ENCODE measurements at regions not wholly inside any gene's neighbourhood (a gene's known extent, or its start where the extent isn't known, plus 50 kb on each side); places are given as distances from the start of the nearest gene placed in this dataset.
"Not testable (repeated sequence)": the region's sequence is repeated elsewhere in the genome, so short reads cannot be mapped to it uniquely, and the experiment has no call there.

GRCh38 chr3:117011687-117012250 lies 302.2 kb downstream of the TUSC7 start:
- DNase-seq, result no peak

GRCh38 chr3:117016378-117016777 lies 306.8 kb downstream of the TUSC7 start:
- no peak for DNase-seq

- no peak for DNase-seq
These were observed 307.7 kb downstream of the TUSC7 start for GRCh38 chr3:117017135-117017894.

DNA sequence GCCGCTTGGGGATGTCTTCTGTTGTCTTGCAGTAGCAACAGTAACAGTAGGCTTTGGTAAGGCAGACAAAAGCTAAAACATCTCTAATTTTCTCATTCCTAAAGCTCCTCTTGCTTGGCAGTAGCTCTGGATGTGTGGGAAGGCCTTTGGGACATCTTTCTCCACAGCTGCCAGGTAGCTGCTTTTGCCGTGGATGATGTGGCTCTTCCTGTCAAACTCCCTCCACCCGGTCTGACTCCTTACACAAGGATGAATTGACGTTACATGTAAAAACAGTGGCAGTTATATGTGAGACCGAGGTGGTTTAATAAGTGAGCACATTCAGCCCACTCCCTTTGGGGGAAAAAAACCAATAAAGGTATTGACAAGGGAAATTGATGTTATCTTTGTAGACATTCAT lies 309.1 kb downstream of the TUSC7 start:
- DNase-seq, result no peak

GRCh38 chr3:117019082-117019713 lies 309.6 kb downstream of the TUSC7 start:
- peak; percentile 17 for DNase-seq

GRCh38 chr3:117026401-117026800 lies 316.8 kb downstream of the TUSC7 start:
- DNase-seq, result no peak

- DNase-seq, result no peak
These were observed 326.2 kb downstream of the TUSC7 start for GRCh38 chr3:117035745-117036144.

- no peak for DNase-seq
These were observed 326.8 kb downstream of the TUSC7 start for GRCh38 chr3:117036259-117036799.

DNA sequence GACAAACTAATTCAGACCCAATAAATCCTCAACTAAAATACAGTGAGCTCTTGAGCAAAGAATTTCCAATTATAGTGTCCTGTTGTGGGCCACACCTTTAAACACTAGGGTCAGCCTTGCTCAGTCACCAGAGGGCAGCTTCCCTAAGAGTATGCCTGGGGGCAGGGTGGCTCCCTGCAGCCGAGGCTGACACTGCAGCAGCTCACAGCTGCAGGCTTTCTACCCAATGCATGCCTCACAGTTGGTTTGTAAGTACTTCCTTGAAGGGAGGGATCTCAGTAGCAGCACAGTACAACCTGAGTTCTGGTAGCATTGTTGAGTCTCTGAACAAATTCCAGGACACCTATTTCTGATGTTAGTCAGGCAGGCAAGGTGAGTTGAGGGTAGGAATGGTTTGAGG lies 335.6 kb downstream of the TUSC7 start:
- no peak for DNase-seq

GRCh38 chr3:117047951-117048705 lies 338.5 kb downstream of the TUSC7 start:
- DNase-seq, result no peak

DNA sequence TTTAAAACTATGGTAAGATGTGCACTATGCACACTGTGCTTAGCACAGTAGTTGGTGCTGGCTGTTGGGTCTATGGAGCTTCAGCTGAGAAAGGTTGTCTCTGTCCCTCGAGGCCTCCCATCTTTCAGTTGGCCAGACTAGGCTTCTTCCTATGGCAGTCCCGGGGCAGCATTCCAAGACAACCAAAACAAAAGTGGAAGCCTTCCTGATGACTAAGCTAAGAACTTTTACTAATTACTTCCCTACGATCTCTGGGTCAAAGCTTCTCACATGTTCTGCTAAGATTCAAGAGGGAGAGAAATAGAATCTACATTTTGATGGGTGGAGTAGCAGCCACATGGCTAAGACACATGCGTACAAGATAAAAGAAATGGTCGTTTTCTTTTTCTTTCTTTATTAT lies 342.8 kb downstream of the TUSC7 start:
- DNase-seq, result no peak

GRCh38 chr3:117054556-117054955 lies 345.0 kb downstream of the TUSC7 start:
- DNase-seq, result no peak

- not testable (repeated sequence) for DNase-seq
These were observed 347.4 kb downstream of the TUSC7 start for GRCh38 chr3:117056946-117057345.

GRCh38 chr3:117059067-117059955 lies 349.7 kb downstream of the TUSC7 start:
- DNase-seq, result no peak

DNA sequence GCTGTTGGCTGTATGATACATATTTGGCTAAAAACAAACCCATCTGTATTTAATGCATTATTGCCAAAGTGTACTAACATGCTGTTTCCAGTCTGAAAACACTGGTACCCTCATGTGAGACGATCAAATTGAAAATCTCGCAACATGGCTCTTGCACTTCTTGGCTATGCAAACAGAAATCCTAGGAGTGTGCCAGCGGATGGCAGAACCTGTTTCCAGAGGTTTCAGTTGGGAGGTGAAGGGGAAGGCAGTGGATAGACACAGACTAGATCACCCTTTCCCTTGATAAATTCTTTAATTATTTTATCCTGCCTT lies 350.3 kb downstream of the TUSC7 start:
- DNase-seq, result no peak

DNA sequence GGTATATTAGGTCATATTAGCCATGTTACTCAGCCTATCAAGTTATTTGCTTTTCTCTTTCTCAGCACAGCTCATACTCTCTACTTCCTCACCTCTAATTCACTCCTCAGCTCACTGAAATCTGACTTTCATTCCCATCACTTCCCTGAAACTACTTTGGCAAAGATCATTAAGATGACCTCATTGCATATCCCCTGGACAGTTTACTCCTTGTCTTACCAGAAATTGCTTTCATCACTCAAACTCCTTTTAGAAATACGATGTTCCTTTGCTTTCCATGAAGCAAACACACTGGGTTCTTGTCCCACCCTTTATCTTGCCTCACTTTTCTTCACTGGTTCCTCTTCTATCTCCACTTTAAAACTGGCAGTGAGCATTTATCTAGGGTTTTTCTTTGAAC lies 354.4 kb downstream of the TUSC7 start:
- no peak for DNase-seq

DNA sequence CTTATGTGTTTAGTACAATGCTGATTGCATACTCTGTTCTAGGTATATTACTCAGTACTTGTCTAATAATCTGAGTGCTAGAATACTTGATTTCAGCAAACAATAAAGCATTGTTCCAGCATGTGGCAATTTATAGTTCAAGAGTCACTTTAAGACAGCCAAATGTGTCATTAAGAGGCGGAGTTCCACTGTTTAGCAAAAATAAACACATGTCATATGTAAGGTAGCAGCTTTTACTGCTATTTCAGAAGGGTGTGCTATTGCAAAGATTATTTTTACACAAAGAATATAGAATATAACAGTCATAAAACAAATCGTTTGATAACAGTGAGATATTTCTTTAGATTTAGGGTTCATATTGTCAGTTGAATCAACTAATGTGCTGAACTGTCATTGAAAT lies 358.7 kb downstream of the TUSC7 start:
- DNase-seq, result no peak

GRCh38 chr3:117074826-117075225 lies 365.2 kb downstream of the TUSC7 start:
- DNase-seq, result no peak

GRCh38 chr3:117079997-117080396 lies 370.4 kb downstream of the TUSC7 start:
- no peak for DNase-seq

- DNase-seq, result no peak
These were observed 371.3 kb downstream of the TUSC7 start for GRCh38 chr3:117080872-117081271.

GRCh38 chr3:117084277-117084676 lies 374.7 kb downstream of the TUSC7 start:
- no peak for DNase-seq

DNA sequence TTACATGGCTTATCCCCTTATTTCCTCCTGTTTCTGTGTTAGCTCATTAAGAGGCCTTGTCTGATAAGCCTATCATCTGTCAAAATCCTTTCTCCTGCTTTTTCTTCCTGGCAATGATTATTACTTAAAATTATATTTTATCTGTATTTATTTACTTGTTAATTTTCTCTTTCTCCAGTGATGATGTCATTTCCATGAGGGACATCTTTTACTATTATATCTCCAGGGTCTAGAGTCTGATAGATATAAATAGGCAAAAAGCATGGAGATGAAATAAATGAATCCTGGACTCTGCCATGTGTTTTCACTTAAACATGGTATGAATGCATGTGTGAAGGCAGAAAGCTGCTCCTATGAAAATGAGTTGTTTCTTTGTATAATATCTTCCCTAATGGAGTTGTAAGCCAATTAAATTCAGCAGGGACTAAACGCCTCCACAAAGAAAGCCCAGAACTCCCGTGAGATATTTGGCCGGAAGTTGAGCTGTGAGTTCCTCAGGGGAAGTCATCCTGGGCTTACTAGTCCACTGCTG lies 375.2 kb downstream of the TUSC7 start:
- no peak for DNase-seq

Data from stimulated activated CD4-positive, alpha-beta T cell treated with anti-CD3 and anti-CD28 coated beads, Interleukin-1b, Interleukin-23, amount 100 ng/mL, for 48 hours (primary cell).